Suprapubic skin (tissue), 4 donors: ENCODE measurements at regions not wholly inside any gene's neighbourhood (a gene's known extent, or its start where the extent isn't known, plus 50 kb on each side); places are given as distances from the start of the nearest gene placed in this dataset.

Experiments
- DNase-seq, 2 donors: peaks; one replicate each; pipeline ENCODE4 v3.0.0-alpha.2; 2019; ENCODE audit warnings: low spot score in 2 of 2
- H3K27ac ChIP-seq: fragments of 200-600 bp; sonication (generic); one replicate; pipeline ENCODE4 v1.5.1; 2019
- H3K27me3 ChIP-seq: fragments of 200-600 bp; sonication (generic); one replicate; pipeline ENCODE4 v1.5.1; 2019
- H3K36me3 ChIP-seq: fragments of 200-600 bp; sonication (generic); one replicate; pipeline ENCODE4 v1.5.1; 2019
- H3K4me1 ChIP-seq: fragments of 200-600 bp; sonication (generic); one replicate; pipeline ENCODE4 v1.5.1; 2019
- H3K4me3 ChIP-seq: fragments of 200-600 bp; sonication (generic); one replicate; pipeline ENCODE4 v1.5.1; 2019; ENCODE audit warnings: mild to moderate bottlenecking
- H3K9me3 ChIP-seq: fragments of 200-600 bp; sonication (generic); one replicate; pipeline ENCODE4 v1.5.1; 2019
- CTCF ChIP-seq, 2 donors: fragments of 200-600 bp in 1 of 2; fragments of 450-650 bp in 1 of 2; sonication (generic) in 1 of 2; IDR thresholded peaks; one replicate each; pipeline ENCODE4 v1.5.1; 2016 to 2019; ENCODE audit warnings: antibody characterized with exemption in 2 of 2, mild to moderate bottlenecking in 1 of 2, moderate library complexity in 1 of 2
- EP300 ChIP-seq: sonication (generic); formaldehyde crosslinking; IDR thresholded peaks from one replicate; pipeline ENCODE4 v1.6.1; 2017; ENCODE audit warnings: antibody characterized with exemption
- POLR2A ChIP-seq, 2 donors: fragments of 450-650 bp; IDR thresholded peaks; one replicate each; pipeline ENCODE4 v1.6.1; 2017; ENCODE audit warnings: antibody characterized with exemption in 2 of 2, mild to moderate bottlenecking in 2 of 2, moderate library complexity in 2 of 2
- POLR2AphosphoS5 ChIP-seq, 3 donors: sonication (generic); formaldehyde crosslinking; IDR thresholded peaks; one replicate each; pipeline ENCODE4 v1.6.1; 2017; ENCODE audit warnings: antibody characterized with exemption in 3 of 3
- WGBS: methylation state at CpG from one replicate; pipeline ENCODE4 v1.1.5; 2018; 5-methylcytosine and 5-hydroxymethylcytosine counted together

- Histone ChIP-seq H3K4me3 (peak overlapping the region; percentile 58), H3K9me3 (no peaks in the 10 kb centered on the region), H3K36me3 (peaks cover 4% of the 10 kb centered on the region), H3K4me1 (peaks cover 26% of the 10 kb centered on the region), H3K27ac (peak overlapping the region; percentile 44), H3K27me3 (peaks cover 18% of the 10 kb centered on the region)
- 10% methylated on average over 2 of the region's 73 CpGs for WGBS
- DNase-seq, result no peak
- TF ChIP-seq EP300 (no peak), CTCF (IDR thresholded peaks at IDR 0.05) (no peak), POLR2AphosphoS5 (IDR thresholded peaks at IDR 0.05) (no peak), POLR2A (IDR thresholded peaks at IDR 0.05) (no peak)
Measured at GRCh38 chr9:96020792-96021550, 145.5 kb downstream of the ERCC6L2 start.

- H3K27me3 ChIP-seq, result peaks cover 17% of the 10 kb centered on the region
- no peak overlapping the region for H3K27ac ChIP-seq
- H3K36me3 ChIP-seq, result peaks cover 4% of the 10 kb centered on the region
- H3K9me3 ChIP-seq, result no peaks in the 10 kb centered on the region
- DNase-seq, result no peak
- peak overlapping the region; percentile 58 for H3K4me3 ChIP-seq
- peaks cover 26% of the 10 kb centered on the region for H3K4me1 ChIP-seq
- 45% methylated on average over 7 of the region's 13 CpGs for whole genome bisulfite sequencing
- TF ChIP-seq CTCF (IDR thresholded peaks at IDR 0.05) (no peak), POLR2AphosphoS5 (IDR thresholded peaks at IDR 0.05) (no peak)
Measured at GRCh38 chr9:96020300-96020791, 144.9 kb downstream of the ERCC6L2 start.
